Activated T-cell treated with anti-CD3 and anti-CD28 coated beads, Interleukin-2, amount 50 U/mL, for 48 hours (primary cell): ENCODE measurements at regions not wholly inside any gene's neighbourhood (a gene's known extent, or its start where the extent isn't known, plus 50 kb on each side); places are given as distances from the start of the nearest gene placed in this dataset.
"Not testable (repeated sequence)": the region's sequence is repeated elsewhere in the genome, so short reads cannot be mapped to it uniquely, and the experiment has no call there.

Experiments
- DNase-seq, 2 experiments: peaks; one replicate each; pipeline ENCODE4 v3.0.0-alpha.2; 2020

GRCh38 chr12:34226044-34226443, 203.7 kb downstream of the ALG10 start:
- DNase-seq, result not testable (repeated sequence)

GRCh38 chr12:34228046-34228445, 205.8 kb downstream of the ALG10 start:
- not testable (repeated sequence) for DNase-seq

GRCh38 chr12:34229033-34229432, 206.7 kb downstream of the ALG10 start:
- DNase-seq, result not testable (repeated sequence)

GRCh38 chr12:34233618-34234017, 211.3 kb downstream of the ALG10 start:
- no peak for DNase-seq

GRCh38 chr12:34236073-34236472, 213.8 kb downstream of the ALG10 start:
- DNase-seq, result no peak

GRCh38 chr12:34244608-34245007, 222.3 kb downstream of the ALG10 start:
- no peak for DNase-seq

GRCh38 chr12:34249271-34249670, 227.0 kb downstream of the ALG10 start:
- no peak for DNase-seq

- not testable (repeated sequence) for DNase-seq
These were observed 229.6 kb downstream of the ALG10 start for GRCh38 chr12:34251879-34252278.

- DNase-seq, result no peak
These were observed 231.4 kb downstream of the ALG10 start for GRCh38 chr12:34253674-34254073.

- DNase-seq, result no peak
These were observed 234.8 kb downstream of the ALG10 start for GRCh38 chr12:34257093-34257492.

- not testable (repeated sequence) for DNase-seq
These were observed 239.8 kb downstream of the ALG10 start for GRCh38 chr12:34262140-34262539.

GRCh38 chr12:34264110-34264509, 241.8 kb downstream of the ALG10 start:
- no peak for DNase-seq

- not testable (repeated sequence) for DNase-seq
These were observed 251.4 kb downstream of the ALG10 start for GRCh38 chr12:34273703-34274102.

GRCh38 chr12:34275129-34275528, 252.8 kb downstream of the ALG10 start:
- no peak for DNase-seq

- DNase-seq, result no peak
These were observed 264.2 kb downstream of the ALG10 start for GRCh38 chr12:34286483-34286882.

GRCh38 chr12:34286934-34287333, 264.6 kb downstream of the ALG10 start:
- no peak for DNase-seq

GRCh38 chr12:34287437-34287836, 265.1 kb downstream of the ALG10 start:
- no peak for DNase-seq

- no peak for DNase-seq
These were observed 266.0 kb downstream of the ALG10 start for GRCh38 chr12:34287986-34288962.

GRCh38 chr12:34288963-34289345, 266.7 kb downstream of the ALG10 start:
- DNase-seq, result no peak

GRCh38 chr12:34289431-34290380, 267.4 kb downstream of the ALG10 start:
- DNase-seq, result no peak

- no peak for DNase-seq
These were observed 268.2 kb downstream of the ALG10 start for GRCh38 chr12:34290381-34290995.

GRCh38 chr12:34291001-34291400, 268.7 kb downstream of the ALG10 start:
- DNase-seq, result no peak

- no peak for DNase-seq
These were observed 269.2 kb downstream of the ALG10 start for GRCh38 chr12:34291426-34291901.
